Brain microvascular endothelial cell (primary cell): ENCODE measurements at regions not wholly inside any gene's neighbourhood (a gene's known extent, or its start where the extent isn't known, plus 50 kb on each side); places are given as distances from the start of the nearest gene placed in this dataset.

ENCODE experiments used
- DNase-seq: peaks from one replicate; pipeline ENCODE4 v3.0.0-alpha.2; 2020
- H3K27ac ChIP-seq: fragments of 250-450 bp; sonication (Bioruptor Pico); 2 replicates; pipeline ENCODE4 v1.5.1; 2020; ENCODE audit warnings: mild to moderate bottlenecking, moderate library complexity
- H3K27me3 ChIP-seq: fragments of 250-450 bp; sonication (Bioruptor Pico); replicated peaks from 2 replicates; pipeline ENCODE4 v1.5.1; 2020; ENCODE audit warnings: mild to moderate bottlenecking
- H3K36me3 ChIP-seq: fragments of 250-450 bp; sonication (Bioruptor Pico); replicated peaks from 2 replicates; pipeline ENCODE4 v1.5.1; 2020; ENCODE audit warnings: mild to moderate bottlenecking
- H3K4me3 ChIP-seq: 2 replicates; pipeline ENCODE4 v1.5.1; 2011; ENCODE audit warnings: low read depth, mild to moderate bottlenecking, control low read depth, low read length, moderate library complexity
- in situ Hi-C: cut with HindIII; loops from 2 replicates; pipeline ENCODE4 v1.10.0; 2017; ENCODE audit warnings: low sequenced_read_pairs, low pct_ligation_motif_present
- TF ChIP-seq, protein P1 (sequence below): IDR thresholded peaks from 2 replicates; pipeline ENCODE4 v1.5.1; 2011; ENCODE audit warnings: low read depth, mild to moderate bottlenecking, moderate library complexity, low read length, control low read depth, inconsistent platforms; ENCODE audit errors: missing control alignments

DNA sequence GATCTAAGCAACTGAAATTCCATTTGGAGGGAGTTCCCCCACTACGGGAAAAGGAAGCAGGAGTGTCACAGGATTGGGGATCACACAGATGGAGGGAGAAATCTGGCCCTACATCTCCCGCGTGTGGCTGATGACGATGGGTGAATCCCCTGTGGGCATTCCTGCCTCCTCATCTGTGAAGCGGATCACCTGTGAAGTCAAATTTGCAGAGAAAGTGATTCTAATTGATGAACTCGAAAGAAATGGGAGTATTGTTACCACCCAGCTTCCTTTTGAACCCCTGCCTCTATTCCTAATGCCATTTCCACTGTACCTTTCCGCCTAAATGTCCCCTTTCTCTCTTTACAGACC, 92.0 kb downstream of the CMPK2 start:
- H3K27me3 ChIP-seq: no peaks in the 10 kb centered on the region
- in situ Hi-C loops: no loop called here
- no peak overlapping the region for H3K27ac ChIP-seq
- H3K4me3 ChIP-seq: no peak overlapping the region
- H3K36me3 ChIP-seq: no peaks in the 10 kb centered on the region
- no peak for DNase-seq
- TF ChIP-seq, protein P1, sequence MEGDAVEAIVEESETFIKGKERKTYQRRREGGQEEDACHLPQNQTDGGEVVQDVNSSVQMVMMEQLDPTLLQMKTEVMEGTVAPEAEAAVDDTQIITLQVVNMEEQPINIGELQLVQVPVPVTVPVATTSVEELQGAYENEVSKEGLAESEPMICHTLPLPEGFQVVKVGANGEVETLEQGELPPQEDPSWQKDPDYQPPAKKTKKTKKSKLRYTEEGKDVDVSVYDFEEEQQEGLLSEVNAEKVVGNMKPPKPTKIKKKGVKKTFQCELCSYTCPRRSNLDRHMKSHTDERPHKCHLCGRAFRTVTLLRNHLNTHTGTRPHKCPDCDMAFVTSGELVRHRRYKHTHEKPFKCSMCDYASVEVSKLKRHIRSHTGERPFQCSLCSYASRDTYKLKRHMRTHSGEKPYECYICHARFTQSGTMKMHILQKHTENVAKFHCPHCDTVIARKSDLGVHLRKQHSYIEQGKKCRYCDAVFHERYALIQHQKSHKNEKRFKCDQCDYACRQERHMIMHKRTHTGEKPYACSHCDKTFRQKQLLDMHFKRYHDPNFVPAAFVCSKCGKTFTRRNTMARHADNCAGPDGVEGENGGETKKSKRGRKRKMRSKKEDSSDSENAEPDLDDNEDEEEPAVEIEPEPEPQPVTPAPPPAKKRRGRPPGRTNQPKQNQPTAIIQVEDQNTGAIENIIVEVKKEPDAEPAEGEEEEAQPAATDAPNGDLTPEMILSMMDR: no peak

DNA sequence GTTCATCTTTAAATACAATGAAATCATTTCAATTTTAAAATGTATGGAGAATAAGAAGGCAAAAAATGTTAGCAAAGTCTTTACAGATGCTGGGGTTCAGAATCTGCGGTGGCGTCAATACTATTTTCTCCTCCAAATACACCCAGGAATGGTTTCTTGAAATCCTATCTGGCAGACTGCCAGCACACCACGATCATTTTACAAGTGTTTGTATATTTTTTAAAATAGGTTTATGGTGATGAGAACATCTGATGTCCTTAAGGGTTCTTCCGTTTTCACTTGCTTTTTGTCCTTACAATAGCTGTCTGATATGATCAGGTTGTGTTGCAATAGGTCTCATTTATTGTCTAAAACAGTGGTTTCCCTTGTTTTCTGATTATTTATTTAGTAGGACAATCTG, 89.6 kb downstream of the CMPK2 start:
- Histone ChIP-seq H3K36me3 (no peaks in the 10 kb centered on the region), H3K27me3 (no peaks in the 10 kb centered on the region), H3K4me3 (no peak overlapping the region), H3K27ac (no peak overlapping the region)
- TF ChIP-seq, protein P1: no peak
- in situ Hi-C loops: no loop called here
- no peak for DNase-seq

DNA sequence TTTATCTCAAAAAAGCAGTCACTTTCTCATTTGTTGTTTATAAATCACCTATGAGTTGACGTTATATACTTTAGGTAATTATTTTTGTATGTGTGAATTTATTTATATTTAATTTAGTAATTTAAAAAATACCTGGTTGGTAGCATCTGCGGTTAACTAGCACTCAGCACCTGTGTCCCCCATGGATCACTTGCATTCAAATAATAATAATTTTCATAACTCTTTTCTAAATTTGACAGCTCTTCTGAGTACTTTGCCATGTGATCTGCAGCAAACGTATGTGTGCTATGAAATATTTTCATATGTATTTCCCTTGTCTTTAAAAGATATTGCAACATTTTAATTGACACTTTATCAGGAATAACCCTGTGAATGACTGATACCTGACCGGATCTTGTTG, 88.1 kb downstream of the CMPK2 start:
- Histone ChIP-seq H3K27me3 (no peaks in the 10 kb centered on the region), H3K36me3 (no peaks in the 10 kb centered on the region), H3K27ac (no peak overlapping the region), H3K4me3 (no peak overlapping the region)
- DNase-seq: no peak
- in situ Hi-C loops: no loop called here
- TF ChIP-seq, protein P1: no peak

DNA sequence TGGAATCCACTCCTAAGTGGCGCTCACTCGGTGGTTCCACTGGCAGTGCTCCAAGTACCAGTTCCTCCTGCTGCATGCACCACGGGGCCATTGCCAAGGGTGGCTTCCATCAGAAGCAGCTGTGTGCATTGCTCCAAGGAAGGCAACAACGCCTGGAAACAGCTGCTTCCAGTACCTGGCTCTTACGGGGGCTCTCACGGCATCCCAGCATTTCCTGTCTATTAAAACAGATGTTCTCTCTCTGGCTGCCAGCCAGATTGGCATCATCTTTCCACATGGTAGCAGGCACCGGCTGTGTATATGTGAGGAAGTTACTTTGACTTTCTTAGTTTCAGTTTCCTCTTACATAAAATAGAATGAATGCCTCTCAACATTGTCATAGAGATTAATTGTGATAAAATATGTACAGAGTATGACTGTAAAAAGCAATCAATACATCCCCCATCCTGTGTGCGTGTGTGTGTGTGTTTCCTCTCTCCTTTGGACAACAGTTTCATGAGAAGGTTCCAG, 84.9 kb downstream of the CMPK2 start:
- DNase-seq: peak; percentile 25
- no peak overlapping the region for H3K4me3 ChIP-seq
- in situ Hi-C loops: no loop called here
- TF ChIP-seq, protein P1: no peak
- no peaks in the 10 kb centered on the region for H3K36me3 ChIP-seq
- H3K27ac ChIP-seq: no peak overlapping the region
- no peaks in the 10 kb centered on the region for H3K27me3 ChIP-seq

DNA sequence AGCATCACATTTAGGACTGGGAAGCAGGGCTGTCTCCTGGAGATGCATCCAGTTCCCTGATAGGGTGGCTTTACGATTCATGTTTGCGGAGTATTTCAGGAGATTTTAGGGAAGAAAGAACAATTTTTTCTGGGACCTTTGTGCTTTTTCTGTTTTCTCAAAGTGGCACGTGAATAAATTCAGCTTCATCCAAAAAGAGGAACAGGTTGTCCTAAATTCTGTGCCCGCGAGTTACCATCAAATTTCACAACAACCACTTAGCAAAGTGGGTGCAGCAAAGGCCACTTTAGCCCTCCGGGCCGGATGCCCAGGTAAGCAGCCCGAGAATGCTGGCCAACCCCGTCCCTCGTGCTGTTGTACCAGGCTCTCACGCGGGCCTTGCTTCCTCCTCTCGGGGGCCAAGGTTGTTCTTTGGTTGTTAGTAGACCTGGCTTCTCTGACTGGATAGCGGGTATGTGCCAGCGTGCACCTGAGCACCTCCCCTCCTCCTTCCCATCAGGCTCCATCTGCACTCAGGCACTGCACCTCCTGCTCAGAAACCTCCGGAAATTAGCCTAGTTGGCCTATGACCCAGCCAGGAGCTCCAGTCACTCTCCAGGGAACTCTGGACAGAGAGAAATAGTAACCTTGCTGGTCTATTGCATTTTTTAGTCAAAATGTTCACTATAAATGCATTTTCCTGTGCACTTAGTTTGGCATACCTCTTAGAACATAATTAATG, 83.0 kb downstream of the CMPK2 start:
- Histone ChIP-seq H3K27me3 (no peaks in the 10 kb centered on the region), H3K4me3 (no peak overlapping the region), H3K27ac (no peak overlapping the region), H3K36me3 (no peaks in the 10 kb centered on the region)
- no peak for DNase-seq
- in situ Hi-C loops: no loop called here
- TF ChIP-seq, protein P1: no peak

DNA sequence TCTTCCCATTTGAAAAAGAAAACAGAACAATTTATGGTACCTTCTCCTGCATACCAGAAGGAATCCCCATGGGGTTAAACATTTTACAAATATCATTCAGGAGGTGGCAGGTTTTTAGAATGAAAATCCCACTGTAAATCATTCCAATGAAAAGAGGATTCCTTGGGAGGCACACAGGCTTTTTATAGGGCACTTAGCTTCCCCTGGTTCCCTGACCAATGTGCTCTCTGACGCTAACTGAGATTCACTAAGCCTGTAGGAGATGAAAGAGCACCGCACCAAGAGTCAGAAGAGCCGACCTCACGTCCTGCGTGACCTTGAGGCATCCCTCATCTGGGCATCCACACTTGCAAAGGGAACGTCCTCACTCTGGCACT, 82.5 kb downstream of the CMPK2 start:
- H3K27ac ChIP-seq: no peak overlapping the region
- DNase-seq: no peak
- H3K36me3 ChIP-seq: no peaks in the 10 kb centered on the region
- H3K4me3 ChIP-seq: no peak overlapping the region
- no peaks in the 10 kb centered on the region for H3K27me3 ChIP-seq
- TF ChIP-seq, protein P1: no peak
- in situ Hi-C loops: no loop called here
